ENCODE measurements at regions not wholly inside any gene's neighbourhood (a gene's known extent, or its start where the extent isn't known, plus 50 kb on each side); places are given as distances from the start of the nearest gene placed in this dataset.

DNA sequence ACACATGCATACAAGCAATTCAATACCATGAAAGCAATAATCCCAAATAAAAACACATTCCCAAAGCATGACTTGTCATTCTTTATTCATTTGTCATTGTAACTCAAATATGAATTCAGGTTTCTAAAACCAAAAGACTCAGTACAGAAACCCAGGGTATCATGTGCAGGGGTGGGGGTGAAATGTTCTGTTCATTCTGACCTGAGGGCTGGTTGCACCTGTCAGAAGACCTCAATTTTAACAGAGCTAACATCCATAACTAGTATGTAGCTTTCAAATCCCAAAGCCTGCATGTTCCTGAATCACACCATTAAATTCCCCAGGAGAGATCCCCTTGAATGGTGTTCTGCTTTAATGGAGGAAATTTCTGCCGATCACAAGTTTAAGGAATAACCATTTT lies 738.7 kb downstream of the MCTP2 start:
- Histone ChIP-seq H3K36me3 (replicated peaks; ENCODE audit: low read depth, low read length) (no peaks in the 10 kb centered on the region), H3K79me2 (ENCODE audit: low read length) (no peaks in the 10 kb centered on the region), H3K4me1 (ENCODE audit: low read length) (no peaks in the 10 kb centered on the region), H3K27ac (ENCODE audit: low read length) (no peak overlapping the region), H3K4me3 (ENCODE audit: low read length) (no peak overlapping the region), H3K9me3 (ENCODE audit: insufficient read depth, low read length) (no peaks in the 10 kb centered on the region), H4K20me1 (ENCODE audit: insufficient read depth, low read length) (no peaks in the 10 kb centered on the region), H3K27me3 (ENCODE audit: low read depth, low read length) (no peaks in the 10 kb centered on the region), H3K4me2 (ENCODE audit: low read length) (no peak overlapping the region), H3K9ac (ENCODE audit: low read length) (no peak overlapping the region), H2AFZ (ENCODE audit: low read depth, low read length) (no peak overlapping the region)
- TF ChIP-seq, protein P1, sequence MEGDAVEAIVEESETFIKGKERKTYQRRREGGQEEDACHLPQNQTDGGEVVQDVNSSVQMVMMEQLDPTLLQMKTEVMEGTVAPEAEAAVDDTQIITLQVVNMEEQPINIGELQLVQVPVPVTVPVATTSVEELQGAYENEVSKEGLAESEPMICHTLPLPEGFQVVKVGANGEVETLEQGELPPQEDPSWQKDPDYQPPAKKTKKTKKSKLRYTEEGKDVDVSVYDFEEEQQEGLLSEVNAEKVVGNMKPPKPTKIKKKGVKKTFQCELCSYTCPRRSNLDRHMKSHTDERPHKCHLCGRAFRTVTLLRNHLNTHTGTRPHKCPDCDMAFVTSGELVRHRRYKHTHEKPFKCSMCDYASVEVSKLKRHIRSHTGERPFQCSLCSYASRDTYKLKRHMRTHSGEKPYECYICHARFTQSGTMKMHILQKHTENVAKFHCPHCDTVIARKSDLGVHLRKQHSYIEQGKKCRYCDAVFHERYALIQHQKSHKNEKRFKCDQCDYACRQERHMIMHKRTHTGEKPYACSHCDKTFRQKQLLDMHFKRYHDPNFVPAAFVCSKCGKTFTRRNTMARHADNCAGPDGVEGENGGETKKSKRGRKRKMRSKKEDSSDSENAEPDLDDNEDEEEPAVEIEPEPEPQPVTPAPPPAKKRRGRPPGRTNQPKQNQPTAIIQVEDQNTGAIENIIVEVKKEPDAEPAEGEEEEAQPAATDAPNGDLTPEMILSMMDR (IDR thresholded peaks at IDR 0.05; ENCODE audit: low read depth, low read length) = no peak
- TF ChIP-seq EZH2phosphoT487 (IDR thresholded peaks at IDR 0.05; ENCODE audit: low read depth) = no peak

DNA sequence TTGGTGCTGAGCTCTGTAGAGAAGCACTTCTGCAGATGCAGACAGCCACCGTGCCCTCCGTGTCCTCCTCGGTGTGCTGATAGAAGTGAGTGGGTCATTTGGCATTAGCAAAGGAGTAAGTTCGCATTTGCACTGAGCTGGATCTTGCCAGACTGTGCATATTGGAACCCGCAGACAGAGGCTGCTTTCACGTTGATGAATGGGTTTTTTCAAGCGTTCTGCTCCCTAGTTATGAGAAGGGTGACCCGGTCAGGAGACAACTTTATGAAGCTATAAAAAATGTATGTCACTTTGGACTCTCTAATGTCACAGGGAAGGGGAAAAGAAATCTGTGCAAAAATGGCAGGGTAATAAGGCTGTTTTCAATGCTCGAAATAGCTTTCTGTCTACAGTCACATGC lies 739.4 kb downstream of the MCTP2 start:
- TF ChIP-seq, protein P1 (IDR thresholded peaks at IDR 0.05; ENCODE audit: low read depth, low read length) = no peak
- no peak for TF ChIP-seq EZH2phosphoT487 (IDR thresholded peaks at IDR 0.05; ENCODE audit: low read depth)
- Histone ChIP-seq H4K20me1 (ENCODE audit: insufficient read depth, low read length) (no peaks in the 10 kb centered on the region), H3K9ac (ENCODE audit: low read length) (no peak overlapping the region), H3K36me3 (replicated peaks; ENCODE audit: low read depth, low read length) (no peaks in the 10 kb centered on the region), H3K4me1 (ENCODE audit: low read length) (no peaks in the 10 kb centered on the region), H3K4me2 (ENCODE audit: low read length) (no peak overlapping the region), H3K27ac (ENCODE audit: low read length) (no peak overlapping the region), H3K79me2 (ENCODE audit: low read length) (no peaks in the 10 kb centered on the region), H3K9me3 (ENCODE audit: insufficient read depth, low read length) (no peaks in the 10 kb centered on the region), H3K27me3 (ENCODE audit: low read depth, low read length) (no peaks in the 10 kb centered on the region), H2AFZ (ENCODE audit: low read depth, low read length) (no peak overlapping the region), H3K4me3 (ENCODE audit: low read length) (no peak overlapping the region)

DNA sequence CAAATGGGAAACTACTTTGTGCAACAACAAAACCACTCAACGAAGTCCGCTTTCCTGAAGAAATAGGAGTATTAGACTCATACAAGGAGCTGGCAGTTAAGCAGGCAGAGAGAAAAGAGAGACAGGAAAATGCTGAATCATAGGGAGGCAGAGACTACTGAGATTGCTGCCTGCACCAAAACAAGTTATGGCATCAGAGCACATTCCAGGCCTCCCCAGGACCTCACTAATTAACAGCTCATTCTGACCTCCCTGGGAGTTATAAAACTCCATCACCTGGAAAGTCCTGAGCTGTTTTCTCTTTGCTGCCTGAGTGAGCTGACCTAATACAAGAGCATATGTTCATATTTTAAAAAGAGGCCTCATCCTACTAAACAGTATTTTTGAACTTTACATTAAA lies 741.0 kb downstream of the MCTP2 start:
- Histone ChIP-seq H3K4me3 (ENCODE audit: low read length) (no peak overlapping the region), H3K27me3 (ENCODE audit: low read depth, low read length) (no peaks in the 10 kb centered on the region), H3K79me2 (ENCODE audit: low read length) (no peaks in the 10 kb centered on the region), H3K27ac (ENCODE audit: low read length) (no peak overlapping the region), H4K20me1 (ENCODE audit: insufficient read depth, low read length) (no peaks in the 10 kb centered on the region), H2AFZ (ENCODE audit: low read depth, low read length) (no peak overlapping the region), H3K4me1 (ENCODE audit: low read length) (no peaks in the 10 kb centered on the region), H3K4me2 (ENCODE audit: low read length) (no peak overlapping the region), H3K36me3 (replicated peaks; ENCODE audit: low read depth, low read length) (no peaks in the 10 kb centered on the region), H3K9me3 (ENCODE audit: insufficient read depth, low read length) (no peaks in the 10 kb centered on the region), H3K9ac (ENCODE audit: low read length) (no peak overlapping the region)
- TF ChIP-seq, protein P1 (IDR thresholded peaks at IDR 0.05; ENCODE audit: low read depth, low read length) = no peak
- TF ChIP-seq EZH2phosphoT487 (IDR thresholded peaks at IDR 0.05; ENCODE audit: low read depth) = no peak

DNA sequence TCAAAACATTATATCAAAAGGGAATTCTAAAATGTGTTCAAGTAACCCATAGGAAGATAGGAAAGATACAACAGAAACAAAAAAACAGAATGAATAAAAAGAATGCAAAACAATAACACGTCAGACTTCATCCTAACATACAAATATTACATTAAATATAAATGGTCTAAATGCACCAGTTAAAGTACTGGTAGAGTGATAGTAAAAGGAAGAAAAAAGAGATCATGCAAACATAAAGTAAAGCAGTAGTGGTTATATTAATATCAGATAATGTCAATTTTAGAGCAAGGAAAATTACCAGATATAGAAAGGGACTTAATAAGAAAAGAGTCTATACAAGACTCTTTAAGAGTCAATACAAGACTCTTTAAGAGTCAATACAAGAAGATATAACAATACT lies 755.7 kb downstream of the MCTP2 start:
- Histone ChIP-seq H2AFZ (ENCODE audit: low read depth, low read length) (no peak overlapping the region), H3K4me3 (ENCODE audit: low read length) (no peak overlapping the region), H4K20me1 (ENCODE audit: insufficient read depth, low read length) (no peaks in the 10 kb centered on the region), H3K9me3 (ENCODE audit: insufficient read depth, low read length) (no peaks in the 10 kb centered on the region), H3K79me2 (ENCODE audit: low read length) (no peaks in the 10 kb centered on the region), H3K36me3 (replicated peaks; ENCODE audit: low read depth, low read length) (no peaks in the 10 kb centered on the region), H3K4me2 (ENCODE audit: low read length) (no peak overlapping the region), H3K9ac (ENCODE audit: low read length) (no peak overlapping the region), H3K4me1 (ENCODE audit: low read length) (no peaks in the 10 kb centered on the region), H3K27me3 (ENCODE audit: low read depth, low read length) (no peaks in the 10 kb centered on the region), H3K27ac (ENCODE audit: low read length) (no peak overlapping the region)
- TF ChIP-seq, protein P1 (IDR thresholded peaks at IDR 0.05; ENCODE audit: low read depth, low read length) = no peak
- TF ChIP-seq EZH2phosphoT487 (IDR thresholded peaks at IDR 0.05; ENCODE audit: low read depth) = no peak

Measured in OCI-LY3 (cell line).